Esophagus squamous epithelium (tissue), 4 donors: ENCODE measurements at regions not wholly inside any gene's neighbourhood (a gene's known extent, or its start where the extent isn't known, plus 50 kb on each side); places are given as distances from the start of the nearest gene placed in this dataset.

ENCODE experiments used
- POLR2A ChIP-seq, 4 donors: fragments of 450-650 bp; IDR thresholded peaks; one replicate each; pipeline ENCODE4 v1.6.1; 2017; ENCODE audit warnings: antibody characterized with exemption in 4 of 4, mild to moderate bottlenecking in 4 of 4, moderate library complexity in 3 of 4
- TF ChIP-seq, protein P1 (sequence below), 6 experiments: fragments of 450-650 bp in 4 of 6; fragments of 200-600 bp in 2 of 6; sonication (generic) in 2 of 6; IDR thresholded peaks; one replicate each; pipeline ENCODE4 v1.5.1; 2016 to 2019; ENCODE audit warnings: antibody characterized with exemption in 6 of 6, mild to moderate bottlenecking in 4 of 6, moderate library complexity in 4 of 6

GRCh38 chr17:31692027-31692426 is 167.0 kb downstream of the COPRS start:
- TF ChIP-seq, protein P1, sequence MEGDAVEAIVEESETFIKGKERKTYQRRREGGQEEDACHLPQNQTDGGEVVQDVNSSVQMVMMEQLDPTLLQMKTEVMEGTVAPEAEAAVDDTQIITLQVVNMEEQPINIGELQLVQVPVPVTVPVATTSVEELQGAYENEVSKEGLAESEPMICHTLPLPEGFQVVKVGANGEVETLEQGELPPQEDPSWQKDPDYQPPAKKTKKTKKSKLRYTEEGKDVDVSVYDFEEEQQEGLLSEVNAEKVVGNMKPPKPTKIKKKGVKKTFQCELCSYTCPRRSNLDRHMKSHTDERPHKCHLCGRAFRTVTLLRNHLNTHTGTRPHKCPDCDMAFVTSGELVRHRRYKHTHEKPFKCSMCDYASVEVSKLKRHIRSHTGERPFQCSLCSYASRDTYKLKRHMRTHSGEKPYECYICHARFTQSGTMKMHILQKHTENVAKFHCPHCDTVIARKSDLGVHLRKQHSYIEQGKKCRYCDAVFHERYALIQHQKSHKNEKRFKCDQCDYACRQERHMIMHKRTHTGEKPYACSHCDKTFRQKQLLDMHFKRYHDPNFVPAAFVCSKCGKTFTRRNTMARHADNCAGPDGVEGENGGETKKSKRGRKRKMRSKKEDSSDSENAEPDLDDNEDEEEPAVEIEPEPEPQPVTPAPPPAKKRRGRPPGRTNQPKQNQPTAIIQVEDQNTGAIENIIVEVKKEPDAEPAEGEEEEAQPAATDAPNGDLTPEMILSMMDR (IDR thresholded peaks at IDR 0.05): no peak
- TF ChIP-seq POLR2A (IDR thresholded peaks at IDR 0.05): no peak
